GM18498 (cell line): ENCODE measurements at regions not wholly inside any gene's neighbourhood (a gene's known extent, or its start where the extent isn't known, plus 50 kb on each side); places are given as distances from the start of the nearest gene placed in this dataset.

Experiments used
- ATAC-seq: cut with Tn5 transposase; IDR thresholded peaks from one replicate; pipeline ENCODE4 v1.9.1; 2021; ENCODE audit warnings: mild to moderate bottlenecking, moderate library complexity; ENCODE audit not compliant: unreplicated experiment

DNA sequence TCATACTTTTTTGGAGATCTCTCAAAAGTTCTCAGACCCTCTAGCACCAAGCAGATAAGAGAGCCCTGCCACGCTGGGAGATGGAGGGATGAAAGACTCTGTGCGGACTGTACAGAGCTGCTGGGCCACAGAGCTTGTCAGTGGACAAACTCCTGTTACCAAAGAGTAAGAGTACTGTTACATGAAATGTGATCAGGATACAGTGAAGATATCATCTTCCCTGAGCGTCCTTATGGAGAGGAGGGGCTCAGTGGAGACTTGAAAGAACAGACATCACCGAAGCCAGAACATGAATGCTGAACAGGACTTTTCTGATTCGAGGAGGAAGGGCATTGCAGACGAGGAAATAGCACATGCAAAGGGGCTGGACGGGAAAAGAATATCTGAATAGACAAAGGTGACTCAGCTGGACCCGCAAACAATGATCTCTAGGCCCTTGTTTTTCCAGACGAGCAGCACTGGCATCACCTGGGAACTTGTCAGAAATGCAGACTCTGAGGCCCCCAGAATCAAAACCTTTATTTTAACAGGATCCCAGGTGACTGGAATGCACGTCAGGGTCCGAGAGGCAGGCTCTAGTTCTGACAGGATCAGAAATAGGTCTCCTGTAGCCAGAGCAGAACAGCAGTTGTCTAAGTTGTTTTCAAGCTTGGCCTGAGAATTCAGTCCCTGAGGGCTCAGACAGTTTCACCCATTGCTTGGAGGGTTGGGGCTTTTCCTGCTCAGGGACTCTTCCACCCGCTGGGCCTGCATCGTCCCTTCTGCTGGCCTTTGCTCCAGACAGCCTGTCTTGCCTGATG, 277.9 kb downstream of the RPLP1 start:
- ATAC-seq, result no peak

DNA sequence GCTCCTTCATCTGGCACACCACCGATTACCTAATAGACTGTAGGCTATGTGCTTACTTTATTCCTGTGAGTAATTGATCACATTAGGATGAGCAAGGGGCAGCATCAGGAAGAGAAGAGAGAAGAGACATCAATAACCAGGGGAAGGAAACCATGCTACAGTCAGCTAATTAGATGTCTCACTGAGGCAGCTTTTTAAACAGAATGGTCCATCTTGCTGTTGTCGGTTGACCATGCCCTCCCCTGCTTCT, 278.4 kb downstream of the RPLP1 start:
- ATAC-seq, result no peak

DNA sequence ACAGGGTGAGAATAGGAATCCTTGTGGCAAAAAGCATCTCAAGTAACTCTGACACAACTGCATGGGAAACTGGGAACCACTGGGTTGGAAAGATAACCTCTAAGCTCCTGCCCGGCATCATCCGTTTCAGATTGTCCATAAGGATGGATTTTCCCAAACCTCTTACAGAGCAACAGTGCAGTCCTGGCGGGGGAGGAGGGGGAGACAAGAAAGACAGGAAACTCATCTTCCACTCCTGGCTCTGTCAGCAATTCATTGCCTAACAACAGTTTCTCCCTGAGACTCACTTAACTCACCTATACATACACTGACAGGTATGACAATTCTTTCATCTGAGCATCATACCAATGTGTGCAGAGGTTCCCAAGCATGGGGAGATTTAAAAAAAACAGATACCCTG, 279.0 kb downstream of the RPLP1 start:
- no peak for ATAC-seq

DNA sequence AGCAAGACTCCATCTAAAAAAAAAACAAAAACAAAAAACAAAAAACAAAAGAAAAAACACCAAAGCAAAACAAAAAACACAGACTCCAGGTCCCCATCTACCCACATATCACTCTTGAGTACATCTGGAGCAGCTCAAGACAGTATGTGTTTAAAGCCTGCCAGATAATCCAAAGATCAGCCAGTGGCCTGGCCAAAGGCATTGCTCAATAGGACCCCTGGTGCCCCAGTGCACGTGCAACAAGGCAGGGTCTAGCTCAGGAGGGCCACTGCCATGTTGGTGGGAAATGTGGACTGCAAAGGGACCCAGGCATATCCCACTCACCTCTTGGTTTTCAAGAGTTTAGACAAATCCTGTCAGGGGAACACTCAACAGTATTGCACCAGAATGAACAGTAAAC, 279.5 kb downstream of the RPLP1 start:
- ATAC-seq, result no peak

DNA sequence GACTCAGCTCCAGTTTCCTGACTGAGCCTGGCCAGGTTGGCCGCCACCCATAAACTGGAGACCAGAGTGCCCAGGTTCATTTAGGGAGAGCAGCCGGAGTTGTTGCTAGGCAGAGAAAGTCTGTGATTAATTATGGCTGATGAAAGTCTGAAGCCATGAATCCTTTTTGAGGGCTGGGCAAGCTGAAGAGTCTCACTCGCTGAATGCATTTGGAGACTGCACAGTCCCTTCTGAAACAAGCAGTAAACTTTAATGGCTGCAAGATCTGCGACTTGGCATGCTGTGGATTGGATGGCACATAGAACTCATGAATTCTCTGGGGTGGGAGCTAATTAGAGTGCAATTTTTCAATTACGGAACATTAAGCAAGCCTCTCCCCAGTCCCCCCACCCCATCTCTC, 282.1 kb downstream of the RPLP1 start:
- ATAC-seq, result no peak

GRCh38 chr15:69735121-69735520, 282.5 kb downstream of the RPLP1 start:
- ATAC-seq, result no peak

- no peak for ATAC-seq
Measured at GRCh38 chr15:69736161-69736560, 283.5 kb downstream of the RPLP1 start.

DNA sequence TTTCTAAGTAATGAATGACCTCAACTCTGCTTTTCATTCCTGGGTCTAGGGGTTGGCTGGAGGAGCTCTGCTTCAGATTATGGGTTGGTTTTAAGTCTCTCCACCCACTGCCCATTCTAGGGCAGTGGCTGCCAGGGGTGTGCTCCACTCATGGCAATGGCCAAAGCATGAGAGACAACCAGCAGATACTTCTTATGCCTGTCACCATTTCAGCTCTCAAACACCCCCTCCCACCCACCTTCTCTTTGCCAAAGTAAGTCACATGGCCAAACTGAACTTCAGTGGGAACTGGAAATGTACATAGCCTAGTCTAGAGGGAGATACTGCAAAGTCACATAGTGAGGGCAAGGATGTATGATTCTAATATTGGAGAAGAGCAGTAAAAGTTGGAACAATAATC, 285.3 kb downstream of the RPLP1 start:
- no peak for ATAC-seq

DNA sequence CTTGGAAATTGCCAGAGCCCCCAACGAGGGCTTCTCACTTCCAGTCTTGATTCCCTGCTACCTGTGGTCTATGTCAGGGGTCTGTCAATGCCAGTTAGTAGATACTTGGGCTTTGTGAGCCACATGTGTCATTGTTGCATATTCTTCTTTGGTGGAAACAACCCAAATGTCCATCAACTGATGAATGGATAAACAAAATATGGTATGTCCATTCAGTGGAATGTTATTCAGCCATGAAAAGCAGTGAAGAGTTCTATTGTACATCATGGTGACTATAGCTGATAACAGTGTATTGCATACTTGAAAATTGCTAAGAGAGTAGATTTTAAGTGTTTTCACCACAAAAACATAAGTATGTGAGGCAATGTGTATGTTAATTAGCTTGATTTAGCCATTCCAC, 288.1 kb downstream of the RPLP1 start:
- no peak for ATAC-seq

- no peak for ATAC-seq
Measured at GRCh38 chr15:69742361-69742760, 289.7 kb downstream of the RPLP1 start.

GRCh38 chr15:69743091-69743490, 290.5 kb downstream of the RPLP1 start:
- ATAC-seq, result no peak

DNA sequence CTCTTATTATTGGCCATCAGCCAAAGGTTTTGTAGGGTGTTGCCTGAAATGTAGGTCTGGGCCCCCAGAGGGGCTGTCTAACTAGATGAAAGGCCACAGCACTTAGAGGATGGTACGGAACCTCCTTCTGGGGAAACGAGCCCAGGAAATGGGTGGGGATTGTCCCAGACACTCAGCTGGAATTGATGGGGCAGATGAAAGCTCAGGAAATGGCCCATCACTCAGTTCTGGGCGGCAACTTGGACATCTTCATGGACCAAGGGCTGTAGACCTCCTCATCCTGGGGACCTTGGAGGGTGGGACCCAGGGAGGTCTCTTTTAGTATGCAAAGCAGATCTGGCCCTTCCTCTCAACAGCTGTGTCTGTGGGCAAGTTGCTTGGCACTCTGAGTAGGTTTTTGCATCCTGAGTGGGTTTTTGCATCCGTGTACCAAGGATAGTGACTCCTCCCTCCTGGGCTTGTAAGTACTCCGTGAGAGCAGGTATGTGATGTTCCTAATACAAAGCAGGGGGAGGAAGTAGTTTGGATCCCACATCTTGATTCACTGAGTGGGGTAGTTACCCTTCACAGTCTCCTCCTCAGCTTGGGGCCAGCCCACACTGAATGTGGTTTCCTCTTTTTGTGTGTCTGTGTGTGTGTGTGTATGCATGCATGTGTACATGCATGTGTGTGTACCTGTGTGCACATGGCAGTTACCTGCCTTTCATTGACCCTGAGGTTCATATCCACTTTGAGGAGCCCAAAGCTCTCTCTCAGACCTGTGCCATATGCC, 292.0 kb downstream of the RPLP1 start:
- ATAC-seq, result no peak

DNA sequence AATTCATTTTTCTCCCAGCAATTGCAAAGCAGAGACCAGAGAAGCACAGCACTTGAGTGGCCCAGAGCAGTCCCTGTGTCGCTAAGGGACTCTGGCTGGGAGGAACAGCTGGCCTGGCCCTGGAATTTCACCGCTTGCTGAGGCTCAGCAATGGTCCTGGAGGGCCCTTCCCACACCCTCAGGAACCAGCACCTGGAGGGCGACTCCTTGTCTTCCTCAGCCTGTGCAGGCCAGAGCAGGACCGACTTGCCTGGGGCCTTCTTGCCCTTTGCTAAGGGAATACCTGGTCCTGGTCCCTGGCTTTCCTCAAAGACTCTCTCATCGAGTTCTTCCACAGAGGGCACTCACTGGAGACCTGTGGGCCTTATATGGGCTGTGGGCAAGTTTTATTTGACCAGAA, 294.6 kb downstream of the RPLP1 start:
- no peak for ATAC-seq

DNA sequence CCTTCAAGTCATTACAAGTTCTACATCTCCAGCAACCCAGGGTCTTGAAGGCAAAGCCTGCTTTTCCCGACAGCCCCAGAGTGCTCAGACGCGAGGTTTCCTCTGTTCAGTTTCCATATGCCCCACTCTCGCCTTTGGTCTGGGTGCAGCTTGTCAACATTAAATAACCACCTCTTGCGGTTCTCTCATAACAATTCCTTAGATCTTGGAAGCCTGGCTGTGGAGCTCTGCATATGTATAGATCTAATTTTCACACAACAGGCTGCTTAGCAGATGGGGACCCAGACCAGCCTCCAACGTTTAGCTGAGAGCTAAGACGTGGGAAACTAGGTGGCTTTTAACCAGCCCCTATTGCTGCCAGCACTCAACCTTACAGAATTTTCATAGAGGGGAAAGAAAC, 295.5 kb downstream of the RPLP1 start:
- ATAC-seq, result no peak

- no peak for ATAC-seq
Measured at GRCh38 chr15:69748576-69749185, 296.1 kb downstream of the RPLP1 start.

DNA sequence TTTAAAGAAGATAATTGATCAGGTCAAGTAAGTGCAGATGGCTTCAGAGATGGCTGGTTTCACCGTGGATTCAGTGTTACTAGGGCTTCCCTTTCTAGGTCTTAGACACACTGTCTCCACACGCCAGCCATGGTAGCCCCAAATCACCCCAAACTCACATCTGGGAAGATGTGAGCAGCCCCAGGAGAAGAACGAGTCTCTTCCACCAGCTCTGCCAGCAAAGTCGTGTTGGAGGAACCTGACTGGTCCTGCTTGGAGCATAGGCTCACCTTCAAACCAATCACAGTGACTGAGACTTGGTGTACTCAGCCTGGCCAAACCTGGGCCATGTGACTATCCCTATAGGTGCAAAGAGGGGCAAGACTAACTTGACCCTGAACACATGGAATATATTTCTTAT, 296.7 kb downstream of the RPLP1 start:
- ATAC-seq, result no peak

GRCh38 chr15:69749797-69750196, 297.2 kb downstream of the RPLP1 start:
- ATAC-seq, result no peak

DNA sequence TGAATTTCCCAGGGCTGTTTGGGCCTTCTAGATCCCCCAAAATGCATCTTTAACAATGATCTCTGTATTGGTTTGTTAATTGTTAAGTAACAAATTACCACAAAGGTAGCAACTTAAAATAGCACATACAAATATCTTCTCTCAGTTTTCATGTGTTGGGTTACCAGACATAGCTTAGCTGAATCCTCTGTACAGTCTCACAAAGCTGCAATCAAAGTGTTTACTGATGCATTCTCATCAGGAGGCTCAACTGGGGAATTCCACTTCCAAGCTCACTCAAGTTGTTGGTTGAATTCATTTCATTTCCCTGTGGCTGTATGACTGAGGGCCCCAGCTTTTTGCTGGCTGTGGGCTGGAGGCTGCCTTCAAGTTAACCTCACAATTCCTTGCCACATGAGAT, 297.6 kb downstream of the RPLP1 start:
- ATAC-seq, result no peak

- ATAC-seq, result no peak
Measured at GRCh38 chr15:69751147-69751546, 298.5 kb downstream of the RPLP1 start.

GRCh38 chr15:69751566-69751965, 298.9 kb downstream of the RPLP1 start:
- no peak for ATAC-seq

GRCh38 chr15:69753867-69754266, 301.2 kb downstream of the RPLP1 start:
- no peak for ATAC-seq

DNA sequence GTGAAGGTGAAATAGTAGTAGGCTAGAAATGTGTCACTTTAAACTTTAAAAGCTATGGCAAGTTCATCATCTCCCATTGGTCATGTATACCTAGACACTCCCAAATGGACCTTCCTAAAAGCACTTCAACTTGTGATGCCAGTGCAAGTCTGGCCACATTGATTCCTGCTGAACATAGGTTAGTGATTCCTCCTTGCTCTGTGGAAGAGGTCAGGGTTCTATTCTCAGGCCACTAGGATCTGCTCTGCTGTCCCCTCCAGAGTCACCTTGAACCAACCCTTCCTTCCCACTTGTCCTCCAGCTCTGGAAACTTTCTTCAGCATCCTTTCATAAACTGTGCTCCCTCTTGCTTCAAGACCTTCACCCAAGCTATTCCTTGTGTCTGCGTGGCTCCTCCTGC, 301.7 kb downstream of the RPLP1 start:
- no peak for ATAC-seq
